ENCODE measurements at regions not wholly inside any gene's neighbourhood (a gene's known extent, or its start where the extent isn't known, plus 50 kb on each side); places are given as distances from the start of the nearest gene placed in this dataset.

- H3K4me3 Mint-ChIP-seq = no peak overlapping the region
Observed at GRCh38 chr3:21062831-21063294, 688.1 kb downstream of the ZNF385D start.

More at GRCh38 chr3:21062831-21063294, 688.1 kb downstream of the ZNF385D start:
- no peaks in the 10 kb centered on the region for H3K27me3 Mint-ChIP-seq (ENCODE audit: low read depth)
- H3K27ac Mint-ChIP-seq = no peak overlapping the region
- H3K4me1 Mint-ChIP-seq = no peaks in the 10 kb centered on the region
- ChIA-PET CTCF (no interaction called here), POLR2A (no interaction called here)
- TF ChIP-seq, protein P1, sequence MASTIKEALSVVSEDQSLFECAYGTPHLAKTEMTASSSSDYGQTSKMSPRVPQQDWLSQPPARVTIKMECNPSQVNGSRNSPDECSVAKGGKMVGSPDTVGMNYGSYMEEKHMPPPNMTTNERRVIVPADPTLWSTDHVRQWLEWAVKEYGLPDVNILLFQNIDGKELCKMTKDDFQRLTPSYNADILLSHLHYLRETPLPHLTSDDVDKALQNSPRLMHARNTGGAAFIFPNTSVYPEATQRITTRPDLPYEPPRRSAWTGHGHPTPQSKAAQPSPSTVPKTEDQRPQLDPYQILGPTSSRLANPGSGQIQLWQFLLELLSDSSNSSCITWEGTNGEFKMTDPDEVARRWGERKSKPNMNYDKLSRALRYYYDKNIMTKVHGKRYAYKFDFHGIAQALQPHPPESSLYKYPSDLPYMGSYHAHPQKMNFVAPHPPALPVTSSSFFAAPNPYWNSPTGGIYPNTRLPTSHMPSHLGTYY (CRISPR knock-in tag; IDR thresholded peaks at IDR 0.05) = no peak
- TF ChIP-seq, protein P2, sequence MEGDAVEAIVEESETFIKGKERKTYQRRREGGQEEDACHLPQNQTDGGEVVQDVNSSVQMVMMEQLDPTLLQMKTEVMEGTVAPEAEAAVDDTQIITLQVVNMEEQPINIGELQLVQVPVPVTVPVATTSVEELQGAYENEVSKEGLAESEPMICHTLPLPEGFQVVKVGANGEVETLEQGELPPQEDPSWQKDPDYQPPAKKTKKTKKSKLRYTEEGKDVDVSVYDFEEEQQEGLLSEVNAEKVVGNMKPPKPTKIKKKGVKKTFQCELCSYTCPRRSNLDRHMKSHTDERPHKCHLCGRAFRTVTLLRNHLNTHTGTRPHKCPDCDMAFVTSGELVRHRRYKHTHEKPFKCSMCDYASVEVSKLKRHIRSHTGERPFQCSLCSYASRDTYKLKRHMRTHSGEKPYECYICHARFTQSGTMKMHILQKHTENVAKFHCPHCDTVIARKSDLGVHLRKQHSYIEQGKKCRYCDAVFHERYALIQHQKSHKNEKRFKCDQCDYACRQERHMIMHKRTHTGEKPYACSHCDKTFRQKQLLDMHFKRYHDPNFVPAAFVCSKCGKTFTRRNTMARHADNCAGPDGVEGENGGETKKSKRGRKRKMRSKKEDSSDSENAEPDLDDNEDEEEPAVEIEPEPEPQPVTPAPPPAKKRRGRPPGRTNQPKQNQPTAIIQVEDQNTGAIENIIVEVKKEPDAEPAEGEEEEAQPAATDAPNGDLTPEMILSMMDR (IDR thresholded peaks at IDR 0.05) = no peak
- TF ChIP-seq ZNF138 (CRISPR knock-in tag; conservative IDR thresholded peaks at IDR 0.05) (no peak), AR (CRISPR knock-in tag; IDR thresholded peaks at IDR 0.05) (no peak), ZNF219 (CRISPR knock-in tag; IDR thresholded peaks at IDR 0.05; ENCODE audit: borderline replicate concordance) (no peak), GTF2I (CRISPR knock-in tag; conservative IDR thresholded peaks at IDR 0.05) (no peak), ZBTB43 (CRISPR knock-in tag; IDR thresholded peaks at IDR 0.05) (no peak), ZNF317 (CRISPR knock-in tag; IDR thresholded peaks at IDR 0.05; ENCODE audit: borderline replicate concordance, low read depth) (no peak), JUN (CRISPR knock-in tag; IDR thresholded peaks at IDR 0.05) (no peak), KAT7 (CRISPR knock-in tag; IDR thresholded peaks at IDR 0.05; ENCODE audit: borderline replicate concordance) (no peak), CREB1 (CRISPR knock-in tag; IDR thresholded peaks at IDR 0.05) (no peak), TCF7 (CRISPR knock-in tag; IDR thresholded peaks at IDR 0.05; ENCODE audit: low read depth) (no peak), IRF1 (CRISPR knock-in tag; IDR thresholded peaks at IDR 0.05) (no peak), ZNF232 (CRISPR knock-in tag; IDR thresholded peaks at IDR 0.05) (no peak), ATF1 (CRISPR knock-in tag; IDR thresholded peaks at IDR 0.05) (no peak), ZNF532 (CRISPR knock-in tag; IDR thresholded peaks at IDR 0.05; ENCODE audit: borderline replicate concordance) (no peak), NFE2L1 (CRISPR knock-in tag; IDR thresholded peaks at IDR 0.05) (no peak), NR1H2 (CRISPR knock-in tag; IDR thresholded peaks at IDR 0.05) (no peak)
- TF ChIP-seq, protein P3, sequence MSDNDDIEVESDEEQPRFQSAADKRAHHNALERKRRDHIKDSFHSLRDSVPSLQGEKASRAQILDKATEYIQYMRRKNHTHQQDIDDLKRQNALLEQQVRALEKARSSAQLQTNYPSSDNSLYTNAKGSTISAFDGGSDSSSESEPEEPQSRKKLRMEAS (CRISPR knock-in tag; IDR thresholded peaks at IDR 0.05) = no peak
- TF ChIP-seq, protein P4, sequence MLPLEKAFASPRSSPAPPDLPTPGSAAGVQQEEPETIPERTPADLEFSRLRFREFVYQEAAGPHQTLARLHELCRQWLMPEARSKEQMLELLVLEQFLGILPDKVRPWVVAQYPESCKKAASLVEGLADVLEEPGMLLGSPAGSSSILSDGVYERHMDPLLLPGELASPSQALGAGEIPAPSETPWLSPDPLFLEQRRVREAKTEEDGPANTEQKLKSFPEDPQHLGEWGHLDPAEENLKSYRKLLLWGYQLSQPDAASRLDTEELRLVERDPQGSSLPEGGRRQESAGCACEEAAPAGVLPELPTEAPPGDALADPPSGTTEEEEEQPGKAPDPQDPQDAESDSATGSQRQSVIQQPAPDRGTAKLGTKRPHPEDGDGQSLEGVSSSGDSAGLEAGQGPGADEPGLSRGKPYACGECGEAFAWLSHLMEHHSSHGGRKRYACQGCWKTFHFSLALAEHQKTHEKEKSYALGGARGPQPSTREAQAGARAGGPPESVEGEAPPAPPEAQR (CRISPR knock-in tag; IDR thresholded peaks at IDR 0.05) = no peak
- no peak for DNase-seq (ENCODE audit: low spot score)
- no peaks in the 10 kb centered on the region for H3K36me3 Mint-ChIP-seq
- no peak for ATAC-seq
- no peaks in the 10 kb centered on the region for H3K9me3 Mint-ChIP-seq
